ENCODE measurements at regions not wholly inside any gene's neighbourhood (a gene's known extent, or its start where the extent isn't known, plus 50 kb on each side); places are given as distances from the start of the nearest gene placed in this dataset.

- Mint-ChIP-seq H3K4me3 (ENCODE audit: low read depth, unreplicated experiment) (no peak overlapping the region), H3K4me1 (ENCODE audit: low read depth, unreplicated experiment) (peaks cover 9% of the 10 kb centered on the region), H3K36me3 (ENCODE audit: insufficient read depth, unreplicated experiment) (peaks cover 7% of the 10 kb centered on the region), H3K27me3 (ENCODE audit: unreplicated experiment) (peaks cover 82% of the 10 kb centered on the region), H3K27ac (ENCODE audit: unreplicated experiment) (no peak overlapping the region), H3K9me3 (ENCODE audit: low read depth, unreplicated experiment) (no peaks in the 10 kb centered on the region)
- intact Hi-C loops (cut with micrococcal nuclease; ENCODE audit: unreplicated experiment), result no loop called here
- no peak for DNase-seq
- CTCF ChIA-PET, result no interaction called here
- no TSS peak for BruUV-seq (replicated peaks)
- TF ChIP-seq CTCF (IDR thresholded peaks at IDR 0.05; ENCODE audit: unreplicated experiment), result no peak
Observed at GRCh38 chr3:13211605-13212210, 138.5 kb upstream of the IQSEC1 start.

- no peak for TF ChIP-seq CTCF (IDR thresholded peaks at IDR 0.05; ENCODE audit: unreplicated experiment)
- DNase-seq, result no peak
- H3K36me3 Mint-ChIP-seq (ENCODE audit: insufficient read depth, unreplicated experiment), result peaks cover 6% of the 10 kb centered on the region
- intact Hi-C loops (cut with micrococcal nuclease; ENCODE audit: unreplicated experiment), result no loop called here
- H3K4me3 Mint-ChIP-seq (ENCODE audit: low read depth, unreplicated experiment), result no peak overlapping the region
- H3K27me3 Mint-ChIP-seq (ENCODE audit: unreplicated experiment), result peaks cover 95% of the 10 kb centered on the region
- CTCF ChIA-PET, result no interaction called here
- H3K4me1 Mint-ChIP-seq (ENCODE audit: low read depth, unreplicated experiment), result no peaks in the 10 kb centered on the region
- no TSS peak for BruUV-seq (replicated peaks)
- H3K9me3 Mint-ChIP-seq (ENCODE audit: low read depth, unreplicated experiment), result no peaks in the 10 kb centered on the region
- H3K27ac Mint-ChIP-seq (ENCODE audit: unreplicated experiment), result no peak overlapping the region
Observed at GRCh38 chr3:13210221-13210975, 137.2 kb upstream of the IQSEC1 start.

- no peak for DNase-seq
- CTCF ChIA-PET, result no interaction called here
- Mint-ChIP-seq H3K27ac (ENCODE audit: unreplicated experiment) (no peak overlapping the region), H3K36me3 (ENCODE audit: insufficient read depth, unreplicated experiment) (no peaks in the 10 kb centered on the region), H3K4me1 (ENCODE audit: low read depth, unreplicated experiment) (no peaks in the 10 kb centered on the region), H3K27me3 (ENCODE audit: unreplicated experiment) (peaks cover 96% of the 10 kb centered on the region), H3K4me3 (ENCODE audit: low read depth, unreplicated experiment) (no peak overlapping the region), H3K9me3 (ENCODE audit: low read depth, unreplicated experiment) (no peaks in the 10 kb centered on the region)
- no TSS peak for BruUV-seq (replicated peaks)
- intact Hi-C loops (cut with micrococcal nuclease; ENCODE audit: unreplicated experiment), result no loop called here
- TF ChIP-seq CTCF (IDR thresholded peaks at IDR 0.05; ENCODE audit: unreplicated experiment), result no peak
Observed at GRCh38 chr3:13209634-13209997, 136.4 kb upstream of the IQSEC1 start.

GRCh38 chr3:13208706-13209633 is 135.7 kb upstream of the IQSEC1 start:
- CTCF ChIA-PET, result no interaction called here
- no TSS peak for BruUV-seq (replicated peaks)

More at GRCh38 chr3:13208706-13209633, 135.7 kb upstream of the IQSEC1 start:
- H3K4me3 Mint-ChIP-seq (ENCODE audit: low read depth, unreplicated experiment), result no peak overlapping the region
- H3K4me1 Mint-ChIP-seq (ENCODE audit: low read depth, unreplicated experiment), result no peaks in the 10 kb centered on the region
- no peak for TF ChIP-seq CTCF (IDR thresholded peaks at IDR 0.05; ENCODE audit: unreplicated experiment)
- peaks cover 96% of the 10 kb centered on the region for H3K27me3 Mint-ChIP-seq (ENCODE audit: unreplicated experiment)
- H3K9me3 Mint-ChIP-seq (ENCODE audit: low read depth, unreplicated experiment), result no peaks in the 10 kb centered on the region
- no peaks in the 10 kb centered on the region for H3K36me3 Mint-ChIP-seq (ENCODE audit: insufficient read depth, unreplicated experiment)
- intact Hi-C loops (cut with micrococcal nuclease; ENCODE audit: unreplicated experiment), result no loop called here
- no peak overlapping the region for H3K27ac Mint-ChIP-seq (ENCODE audit: unreplicated experiment)
- no peak for DNase-seq
